IMR-90 (cell line): ENCODE measurements at regions not wholly inside any gene's neighbourhood (a gene's known extent, or its start where the extent isn't known, plus 50 kb on each side); places are given as distances from the start of the nearest gene placed in this dataset.

ENCODE experiments used
- FOS ChIP-seq: fragments of 150-350 bp; IDR thresholded peaks from 2 replicates; pipeline ENCODE4 v1.6.1; 2016; ENCODE audit warnings: low read depth, low read length
- MXI1 ChIP-seq: IDR thresholded peaks from 2 replicates; pipeline ENCODE4 v1.6.1; 2012; ENCODE audit warnings: low read depth, mild to moderate bottlenecking, low read length, moderate library complexity, borderline replicate concordance
- NFE2L2 ChIP-seq: fragments of 150-350 bp; IDR thresholded peaks from 2 replicates; pipeline ENCODE4 v1.6.1; 2016; ENCODE audit warnings: low read depth, mild to moderate bottlenecking, low read length
- POLR2A ChIP-seq: IDR thresholded peaks from 2 replicates; pipeline ENCODE4 v1.6.1; 2012; ENCODE audit warnings: mild to moderate bottlenecking, low read depth, low read length
- RAD21 ChIP-seq: IDR thresholded peaks from 2 replicates; pipeline ENCODE4 v1.6.1; 2012; ENCODE audit warnings: low read length, improper control_type of control experiment
- RCOR1 ChIP-seq: IDR thresholded peaks from 2 replicates; pipeline ENCODE4 v1.6.1; 2012; ENCODE audit warnings: mild to moderate bottlenecking, low read length, improper control_type of control experiment; ENCODE audit not compliant: insufficient replicate concordance
- RFX5 ChIP-seq: IDR thresholded peaks from 2 replicates; pipeline ENCODE4 v1.8.0; 2012; ENCODE audit warnings: low read depth, mild to moderate bottlenecking, low read length, moderate library complexity
- SMC3 ChIP-seq: fragments of 150-350 bp; IDR thresholded peaks from 2 replicates; pipeline ENCODE4 v1.6.1; 2016; ENCODE audit warnings: low read depth, mild to moderate bottlenecking, antibody characterized with exemption, low read length, moderate library complexity
- USF2 ChIP-seq: fragments of 150-350 bp; IDR thresholded peaks from 2 replicates; pipeline ENCODE4 v1.6.1; 2017; ENCODE audit warnings: mild to moderate bottlenecking, antibody characterized with exemption, low read length, low read depth
- TF ChIP-seq, protein P1 (sequence below): conservative IDR thresholded peaks from 2 replicates; pipeline ENCODE4 v1.5.1; 2012; ENCODE audit warnings: mild to moderate bottlenecking, low read depth, low read length, improper control_type of control experiment
- TF ChIP-seq, protein P2 (sequence below): fragments of 150-350 bp; IDR thresholded peaks from 2 replicates; pipeline ENCODE4 v1.6.1; 2016; ENCODE audit warnings: low read depth, mild to moderate bottlenecking, low read length, moderate library complexity, borderline replicate concordance

- TF ChIP-seq, protein P1, sequence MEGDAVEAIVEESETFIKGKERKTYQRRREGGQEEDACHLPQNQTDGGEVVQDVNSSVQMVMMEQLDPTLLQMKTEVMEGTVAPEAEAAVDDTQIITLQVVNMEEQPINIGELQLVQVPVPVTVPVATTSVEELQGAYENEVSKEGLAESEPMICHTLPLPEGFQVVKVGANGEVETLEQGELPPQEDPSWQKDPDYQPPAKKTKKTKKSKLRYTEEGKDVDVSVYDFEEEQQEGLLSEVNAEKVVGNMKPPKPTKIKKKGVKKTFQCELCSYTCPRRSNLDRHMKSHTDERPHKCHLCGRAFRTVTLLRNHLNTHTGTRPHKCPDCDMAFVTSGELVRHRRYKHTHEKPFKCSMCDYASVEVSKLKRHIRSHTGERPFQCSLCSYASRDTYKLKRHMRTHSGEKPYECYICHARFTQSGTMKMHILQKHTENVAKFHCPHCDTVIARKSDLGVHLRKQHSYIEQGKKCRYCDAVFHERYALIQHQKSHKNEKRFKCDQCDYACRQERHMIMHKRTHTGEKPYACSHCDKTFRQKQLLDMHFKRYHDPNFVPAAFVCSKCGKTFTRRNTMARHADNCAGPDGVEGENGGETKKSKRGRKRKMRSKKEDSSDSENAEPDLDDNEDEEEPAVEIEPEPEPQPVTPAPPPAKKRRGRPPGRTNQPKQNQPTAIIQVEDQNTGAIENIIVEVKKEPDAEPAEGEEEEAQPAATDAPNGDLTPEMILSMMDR, result no peak
- TF ChIP-seq MXI1, result no peak
- no peak for TF ChIP-seq RAD21
- no peak for TF ChIP-seq POLR2A
- no peak for TF ChIP-seq RCOR1
- no peak for TF ChIP-seq SMC3
- TF ChIP-seq, protein P2, sequence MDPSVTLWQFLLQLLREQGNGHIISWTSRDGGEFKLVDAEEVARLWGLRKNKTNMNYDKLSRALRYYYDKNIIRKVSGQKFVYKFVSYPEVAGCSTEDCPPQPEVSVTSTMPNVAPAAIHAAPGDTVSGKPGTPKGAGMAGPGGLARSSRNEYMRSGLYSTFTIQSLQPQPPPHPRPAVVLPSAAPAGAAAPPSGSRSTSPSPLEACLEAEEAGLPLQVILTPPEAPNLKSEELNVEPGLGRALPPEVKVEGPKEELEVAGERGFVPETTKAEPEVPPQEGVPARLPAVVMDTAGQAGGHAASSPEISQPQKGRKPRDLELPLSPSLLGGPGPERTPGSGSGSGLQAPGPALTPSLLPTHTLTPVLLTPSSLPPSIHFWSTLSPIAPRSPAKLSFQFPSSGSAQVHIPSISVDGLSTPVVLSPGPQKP, result no peak
- TF ChIP-seq USF2, result no peak
- no peak for TF ChIP-seq NFE2L2
- no peak for TF ChIP-seq RFX5
- no peak for TF ChIP-seq FOS
Observed at GRCh38 chr13:67829641-67830040, 599.5 kb upstream of the PCDH9 start.
